ENCODE measurements at regions not wholly inside any gene's neighbourhood (a gene's known extent, or its start where the extent isn't known, plus 50 kb on each side); places are given as distances from the start of the nearest gene placed in this dataset.
"Not testable (repeated sequence)": the region's sequence is repeated elsewhere in the genome, so short reads cannot be mapped to it uniquely, and the experiment has no call there.

- no peak overlapping the region for H3K27ac ChIP-seq
- TF ChIP-seq, protein P1, sequence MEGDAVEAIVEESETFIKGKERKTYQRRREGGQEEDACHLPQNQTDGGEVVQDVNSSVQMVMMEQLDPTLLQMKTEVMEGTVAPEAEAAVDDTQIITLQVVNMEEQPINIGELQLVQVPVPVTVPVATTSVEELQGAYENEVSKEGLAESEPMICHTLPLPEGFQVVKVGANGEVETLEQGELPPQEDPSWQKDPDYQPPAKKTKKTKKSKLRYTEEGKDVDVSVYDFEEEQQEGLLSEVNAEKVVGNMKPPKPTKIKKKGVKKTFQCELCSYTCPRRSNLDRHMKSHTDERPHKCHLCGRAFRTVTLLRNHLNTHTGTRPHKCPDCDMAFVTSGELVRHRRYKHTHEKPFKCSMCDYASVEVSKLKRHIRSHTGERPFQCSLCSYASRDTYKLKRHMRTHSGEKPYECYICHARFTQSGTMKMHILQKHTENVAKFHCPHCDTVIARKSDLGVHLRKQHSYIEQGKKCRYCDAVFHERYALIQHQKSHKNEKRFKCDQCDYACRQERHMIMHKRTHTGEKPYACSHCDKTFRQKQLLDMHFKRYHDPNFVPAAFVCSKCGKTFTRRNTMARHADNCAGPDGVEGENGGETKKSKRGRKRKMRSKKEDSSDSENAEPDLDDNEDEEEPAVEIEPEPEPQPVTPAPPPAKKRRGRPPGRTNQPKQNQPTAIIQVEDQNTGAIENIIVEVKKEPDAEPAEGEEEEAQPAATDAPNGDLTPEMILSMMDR (IDR thresholded peaks at IDR 0.05): no peak
- no peak for TF ChIP-seq POLR2A (IDR thresholded peaks at IDR 0.05)
- no peak overlapping the region for H3K4me3 ChIP-seq
- intact Hi-C loops (cut with DNase I): no loop called here
- H3K36me3 ChIP-seq: no peaks in the 10 kb centered on the region
- no peaks in the 10 kb centered on the region for H3K27me3 ChIP-seq
- DNase-seq: no peak
- 42% methylated on average over 1 of the region's 1 CpG for WGBS (ENCODE audit: insufficient coverage, low coverage, low lambda C conversion rate, missing lambda C conversion rate)
- no peaks in the 10 kb centered on the region for H3K9me3 ChIP-seq
- ATAC-seq: no peak
- no peaks in the 10 kb centered on the region for H3K4me1 ChIP-seq
These were observed 330.5 kb upstream of the KCNMB2 start for GRCh38 chr3:178205740-178206139.

DNA sequence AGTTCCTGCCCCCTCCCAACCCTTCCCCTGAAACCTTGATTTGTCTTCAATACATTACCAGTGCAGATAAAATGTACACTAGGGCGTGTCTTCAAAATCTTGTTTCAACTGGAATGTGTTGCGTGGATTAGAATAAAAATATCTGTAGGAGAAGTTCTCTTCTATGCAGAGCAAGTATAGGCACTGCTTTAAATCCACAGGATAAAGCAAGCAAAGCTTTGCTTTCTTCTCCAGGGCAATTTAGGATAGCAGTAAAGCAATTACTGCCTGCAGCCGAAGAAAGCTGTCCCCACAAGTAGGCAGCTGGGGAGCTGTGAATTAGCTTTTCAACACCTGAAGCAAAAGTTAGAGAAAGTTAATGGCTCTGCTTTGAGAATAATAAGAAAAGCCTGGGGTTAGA, 329.7 kb upstream of the KCNMB2 start:
- H3K27me3 ChIP-seq: no peaks in the 10 kb centered on the region
- ATAC-seq (no peak), DNase-seq (no peak)
- H3K4me3 ChIP-seq: no peak overlapping the region
- no peak overlapping the region for H3K27ac ChIP-seq
- WGBS (ENCODE audit: insufficient coverage, low coverage, low lambda C conversion rate, missing lambda C conversion rate): 83% methylated on average over 3 of the region's 3 CpGs
- no peaks in the 10 kb centered on the region for H3K36me3 ChIP-seq
- intact Hi-C loops (cut with DNase I): no loop called here
- H3K9me3 ChIP-seq: no peaks in the 10 kb centered on the region
- TF ChIP-seq, protein P1 (IDR thresholded peaks at IDR 0.05): no peak
- TF ChIP-seq POLR2A (IDR thresholded peaks at IDR 0.05): no peak
- no peaks in the 10 kb centered on the region for H3K4me1 ChIP-seq

- 80% methylated on average over 2 of the region's 2 CpGs for WGBS (ENCODE audit: insufficient coverage, low coverage, low lambda C conversion rate, missing lambda C conversion rate)
- H3K4me1 ChIP-seq; ATAC-seq; H3K27ac ChIP-seq; H3K36me3 ChIP-seq; H3K4me3 ChIP-seq; intact Hi-C loops (cut with DNase I); H3K9me3 ChIP-seq; H3K27me3 ChIP-seq; DNase-seq: not testable (repeated sequence)
These were observed 329.1 kb upstream of the KCNMB2 start for GRCh38 chr3:178207161-178207560.

GRCh38 chr3:178207627-178208026, 328.6 kb upstream of the KCNMB2 start:
- ATAC-seq; H3K4me3 ChIP-seq; H3K36me3 ChIP-seq; H3K9me3 ChIP-seq; H3K27me3 ChIP-seq; H3K4me1 ChIP-seq; DNase-seq; H3K27ac ChIP-seq; intact Hi-C loops (cut with DNase I): not testable (repeated sequence)
- 65% methylated on average over 8 of the region's 9 CpGs for WGBS (ENCODE audit: insufficient coverage, low coverage, low lambda C conversion rate, missing lambda C conversion rate)

DNA sequence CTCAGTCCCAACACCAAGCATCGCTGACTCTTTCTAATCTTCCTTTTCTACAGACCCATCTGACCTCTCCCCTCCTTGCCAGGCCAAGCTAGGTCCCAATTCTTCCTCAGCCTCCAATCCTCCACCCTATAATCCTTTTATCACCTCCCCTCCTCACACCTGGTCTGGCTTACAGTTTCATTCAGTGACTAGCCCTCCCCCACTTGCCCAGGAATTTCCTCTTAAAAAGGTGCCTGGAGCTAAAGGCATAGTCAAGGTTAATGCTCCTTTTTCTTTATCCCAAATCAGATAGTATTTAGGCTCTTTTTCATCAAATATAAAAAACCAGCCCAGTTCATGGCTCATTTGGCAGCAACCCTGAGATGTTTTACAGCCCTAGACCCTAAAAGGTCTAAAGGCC, 327.1 kb upstream of the KCNMB2 start:
- H3K4me3 ChIP-seq; H3K36me3 ChIP-seq; H3K27ac ChIP-seq; ATAC-seq; DNase-seq; H3K27me3 ChIP-seq; intact Hi-C loops (cut with DNase I); H3K4me1 ChIP-seq; H3K9me3 ChIP-seq: not testable (repeated sequence)
- WGBS (ENCODE audit: insufficient coverage, low coverage, low lambda C conversion rate, missing lambda C conversion rate): no CpG with 5 or more reads among the region's 1 CpG

- intact Hi-C loops (cut with DNase I); H3K4me1 ChIP-seq; H3K4me3 ChIP-seq; H3K36me3 ChIP-seq; H3K9me3 ChIP-seq; H3K27ac ChIP-seq; DNase-seq; H3K27me3 ChIP-seq; ATAC-seq: not testable (repeated sequence)
- WGBS (ENCODE audit: insufficient coverage, low coverage, low lambda C conversion rate, missing lambda C conversion rate): no CpG with 5 or more reads among the region's 2 CpGs
These were observed 326.6 kb upstream of the KCNMB2 start for GRCh38 chr3:178209618-178210017.

GRCh38 chr3:178211086-178211485, 325.1 kb upstream of the KCNMB2 start:
- H3K36me3 ChIP-seq; H3K9me3 ChIP-seq; H3K27ac ChIP-seq; intact Hi-C loops (cut with DNase I); H3K4me3 ChIP-seq; DNase-seq; H3K27me3 ChIP-seq; H3K4me1 ChIP-seq; ATAC-seq: not testable (repeated sequence)
- 63% methylated on average over 1 of the region's 1 CpG for WGBS (ENCODE audit: insufficient coverage, low coverage, low lambda C conversion rate, missing lambda C conversion rate)
